H1 (cell line): ENCODE measurements at regions not wholly inside any gene's neighbourhood (a gene's known extent, or its start where the extent isn't known, plus 50 kb on each side); places are given as distances from the start of the nearest gene placed in this dataset.

Source experiments
- CHD7 ChIP-seq: fragments of 300-600 bp; sonication (generic); IDR thresholded peaks from 2 replicates; pipeline ENCODE4 v1.7.1; 2012; ENCODE audit warnings: low read length, moderate library complexity, mild to moderate bottlenecking, inconsistent platforms; ENCODE audit not compliant: insufficient replicate concordance
- CTBP2 ChIP-seq: IDR thresholded peaks from 2 replicates; pipeline ENCODE4 v1.7.0; 2011; ENCODE audit warnings: borderline replicate concordance, mild to moderate bottlenecking, moderate library complexity, mixed read lengths, low read length; ENCODE audit not compliant: insufficient read depth, insufficient read length
- FOSL1 ChIP-seq: IDR thresholded peaks from 2 replicates; pipeline ENCODE4 v1.6.1; 2011; ENCODE audit warnings: mild to moderate bottlenecking, low read depth, low read length, moderate library complexity; ENCODE audit not compliant: insufficient read depth
- GABPA ChIP-seq: IDR thresholded peaks from 2 replicates; pipeline ENCODE4 v1.6.1; 2011; ENCODE audit warnings: mild to moderate bottlenecking, low read length, moderate library complexity, borderline replicate concordance; ENCODE audit not compliant: insufficient read depth
- RXRA ChIP-seq: IDR thresholded peaks from 2 replicates; pipeline ENCODE4 v1.6.1; 2011; ENCODE audit warnings: low read depth, mild to moderate bottlenecking, low read length, moderate library complexity; ENCODE audit not compliant: insufficient read depth
- SUZ12 ChIP-seq: fragments of 200-600 bp; sonication (generic); IDR thresholded peaks from 2 replicates; pipeline ENCODE4 v1.6.1; 2012; ENCODE audit warnings: mild to moderate bottlenecking, inconsistent platforms, low read length, moderate library complexity, mixed read lengths
- TEAD4 ChIP-seq: IDR thresholded peaks from 2 replicates; pipeline ENCODE4 v1.6.1; 2012; ENCODE audit warnings: low read depth, low read length, inconsistent platforms, mixed read lengths

- TF ChIP-seq CHD7 (no peak), RXRA (no peak), SUZ12 (no peak), FOSL1 (no peak), CTBP2 (no peak), TEAD4 (no peak), GABPA (no peak)
Measured at GRCh38 chr18:53665701-53666100, 558.8 kb downstream of the MBD2 start (continued).
